HEK293T (cell line): ENCODE measurements at regions not wholly inside any gene's neighbourhood (a gene's known extent, or its start where the extent isn't known, plus 50 kb on each side); places are given as distances from the start of the nearest gene placed in this dataset.
"Not testable (repeated sequence)": the region's sequence is repeated elsewhere in the genome, so short reads cannot be mapped to it uniquely, and the experiment has no call there.

Experiments used
- CTCF ChIA-PET: fragments of 350-600 bp; formaldehyde crosslinking; extraction: SDS; loops from one replicate; lab custom pipeline; 2021; ENCODE audit warnings: antibody characterized with exemption, inconsistent platforms; lab: Yijun Ruan, JAX
- POLR2A ChIA-PET: fragments of 350-600 bp; formaldehyde crosslinking; extraction: SDS; loops from one replicate; lab custom pipeline; 2020; ENCODE audit warnings: antibody characterized with exemption, inconsistent platforms; lab: Yijun Ruan, JAX
- DNase-seq: peaks from one replicate; pipeline ENCODE4 v3.0.0; 2012; ENCODE audit warnings: mixed read lengths; ENCODE audit errors: extremely low spot score
- ARNT ChIP-seq: fragments of 450-650 bp; IDR thresholded peaks from 2 replicates; pipeline ENCODE4 v1.6.1; 2017; ENCODE audit warnings: mild to moderate bottlenecking
- BHLHE40 ChIP-seq: fragments of 450-650 bp; IDR thresholded peaks from 2 replicates; pipeline ENCODE4 v1.6.1; 2016; ENCODE audit warnings: mild to moderate bottlenecking, moderate library complexity, borderline replicate concordance
- CTBP1 ChIP-seq: fragments of 450-650 bp; IDR thresholded peaks from 2 replicates; pipeline ENCODE4 v1.6.1; 2016; ENCODE audit warnings: borderline replicate concordance
- ELF4 ChIP-seq: fragments of 450-650 bp; IDR thresholded peaks from 2 replicates; pipeline ENCODE4 v1.6.1; 2017; ENCODE audit warnings: antibody characterized with exemption
- FOXA1 ChIP-seq: fragments of 450-650 bp; IDR thresholded peaks from 2 replicates; pipeline ENCODE4 v1.6.1; 2016; ENCODE audit warnings: mild to moderate bottlenecking
- FOXK2 ChIP-seq: fragments of 450-650 bp; IDR thresholded peaks from 2 replicates; pipeline ENCODE4 v1.6.1; 2016; ENCODE audit warnings: mild to moderate bottlenecking
- FOXM1 ChIP-seq: fragments of 450-650 bp; IDR thresholded peaks from 2 replicates; pipeline ENCODE4 v1.6.1; 2017; ENCODE audit warnings: mild to moderate bottlenecking, borderline replicate concordance
- HDGF ChIP-seq: fragments of 450-650 bp; IDR thresholded peaks from 2 replicates; pipeline ENCODE4 v1.6.1; 2017; ENCODE audit warnings: antibody characterized with exemption, borderline replicate concordance
- L3MBTL2 ChIP-seq: fragments of 450-650 bp; conservative IDR thresholded peaks from 2 replicates; pipeline ENCODE4 v1.6.1; 2016; ENCODE audit warnings: mild to moderate bottlenecking
- LEF1 ChIP-seq: fragments of 450-650 bp; IDR thresholded peaks from 2 replicates; pipeline ENCODE4 v1.6.1; 2017; ENCODE audit warnings: mild to moderate bottlenecking, borderline replicate concordance
- NFRKB ChIP-seq: fragments of 450-650 bp; IDR thresholded peaks from 2 replicates; pipeline ENCODE4 v1.6.1; 2016; ENCODE audit warnings: mild to moderate bottlenecking, moderate library complexity
- SP1 ChIP-seq: fragments of 450-650 bp; IDR thresholded peaks from 2 replicates; pipeline ENCODE4 v1.6.1; 2017
- SUZ12 ChIP-seq: fragments of 450-650 bp; IDR thresholded peaks from 2 replicates; pipeline ENCODE4 v1.6.1; 2016; ENCODE audit warnings: mild to moderate bottlenecking
- TARDBP ChIP-seq: fragments of 450-650 bp; IDR thresholded peaks from 2 replicates; pipeline ENCODE4 v1.6.1; 2016
- ZNF384 ChIP-seq: fragments of 450-650 bp; IDR thresholded peaks from 2 replicates; pipeline ENCODE4 v1.6.1; 2016
- TF ChIP-seq, protein P1 (sequence below): fragments of 450-650 bp; IDR thresholded peaks from 2 replicates; pipeline ENCODE4 v1.6.1; 2016

DNA sequence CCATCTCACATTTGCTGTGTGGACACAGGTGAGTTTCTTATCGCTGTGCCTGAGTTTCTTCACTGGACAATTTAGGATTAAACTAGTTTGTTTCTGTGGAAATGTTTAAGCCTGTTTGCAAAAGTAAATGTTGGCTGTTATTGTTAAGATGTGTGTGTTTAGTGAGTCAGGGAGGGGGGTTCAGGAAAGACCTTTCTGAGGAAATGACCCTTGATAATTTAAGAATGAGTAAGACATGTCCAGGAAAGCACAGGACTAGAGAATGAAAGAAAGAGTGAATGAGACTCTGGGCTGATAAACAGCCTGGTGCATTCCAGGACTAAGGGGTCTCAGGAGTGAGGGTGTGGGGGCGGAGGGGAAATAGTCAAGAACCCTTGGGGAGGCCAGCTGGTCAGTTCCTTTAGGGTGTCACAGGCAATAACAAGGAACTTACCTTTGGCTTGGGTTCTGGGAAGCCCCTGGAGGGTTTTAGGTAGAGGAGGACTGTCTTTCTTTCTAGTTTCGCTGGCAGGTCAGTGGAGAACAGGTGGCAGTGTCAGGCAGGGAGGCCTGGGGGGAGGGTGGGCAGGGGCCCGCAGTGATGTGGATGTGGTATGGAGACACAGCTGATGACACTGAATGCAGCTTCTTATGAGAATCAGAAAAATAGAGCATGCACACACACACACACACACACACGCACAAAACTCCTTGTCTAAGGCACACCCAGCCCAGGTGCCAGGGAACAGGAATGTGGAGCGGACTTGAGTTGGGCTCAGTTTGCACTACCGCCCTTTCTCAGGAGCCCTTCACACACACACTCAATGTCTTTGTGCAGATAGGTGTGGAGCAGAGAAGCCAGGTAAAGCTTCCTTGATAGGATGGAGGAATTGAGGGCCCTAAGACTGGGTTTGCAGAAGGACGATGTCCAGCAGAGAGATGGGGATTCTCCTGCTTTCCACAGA lies 1005.5 kb downstream of the VRK1 start:
- ChIA-PET CTCF (no interaction called here), POLR2A (no interaction called here)
- no peak for DNase-seq
- no peak for TF ChIP-seq SUZ12
- TF ChIP-seq L3MBTL2 = no peak
- no peak for TF ChIP-seq CTBP1
- no peak for TF ChIP-seq TARDBP
- no peak for TF ChIP-seq ELF4
- TF ChIP-seq NFRKB = no peak
- no peak for TF ChIP-seq LEF1
- no peak for TF ChIP-seq HDGF
- TF ChIP-seq FOXK2 = no peak
- no peak for TF ChIP-seq ZNF384
- TF ChIP-seq BHLHE40 = no peak
- TF ChIP-seq, protein P1, sequence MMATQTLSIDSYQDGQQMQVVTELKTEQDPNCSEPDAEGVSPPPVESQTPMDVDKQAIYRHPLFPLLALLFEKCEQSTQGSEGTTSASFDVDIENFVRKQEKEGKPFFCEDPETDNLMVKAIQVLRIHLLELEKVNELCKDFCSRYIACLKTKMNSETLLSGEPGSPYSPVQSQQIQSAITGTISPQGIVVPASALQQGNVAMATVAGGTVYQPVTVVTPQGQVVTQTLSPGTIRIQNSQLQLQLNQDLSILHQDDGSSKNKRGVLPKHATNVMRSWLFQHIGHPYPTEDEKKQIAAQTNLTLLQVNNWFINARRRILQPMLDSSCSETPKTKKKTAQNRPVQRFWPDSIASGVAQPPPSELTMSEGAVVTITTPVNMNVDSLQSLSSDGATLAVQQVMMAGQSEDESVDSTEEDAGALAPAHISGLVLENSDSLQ = no peak

DNA sequence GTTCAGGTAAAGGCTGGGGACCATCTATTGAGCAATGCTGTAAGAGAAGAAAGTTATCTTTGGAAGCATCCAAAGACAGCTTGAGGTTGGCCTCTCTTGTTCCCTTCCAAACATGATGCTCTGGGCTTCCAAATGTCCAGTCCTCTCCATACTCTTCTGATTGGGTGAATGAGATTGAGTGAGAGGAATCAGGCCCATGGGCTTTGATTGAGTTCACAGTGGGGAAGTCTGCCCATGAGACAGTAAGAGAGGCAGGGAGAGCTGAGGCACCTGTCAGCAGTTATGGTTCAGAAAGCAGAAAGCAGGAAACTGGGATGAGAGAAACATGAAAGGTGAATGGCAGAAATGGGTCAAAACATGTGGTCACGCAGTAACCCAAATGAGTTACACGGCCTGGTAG lies 1006.9 kb downstream of the VRK1 start:
- ChIA-PET CTCF (no interaction called here), POLR2A (no interaction called here)
- TF ChIP-seq SP1 = no peak
- no peak for DNase-seq

DNA sequence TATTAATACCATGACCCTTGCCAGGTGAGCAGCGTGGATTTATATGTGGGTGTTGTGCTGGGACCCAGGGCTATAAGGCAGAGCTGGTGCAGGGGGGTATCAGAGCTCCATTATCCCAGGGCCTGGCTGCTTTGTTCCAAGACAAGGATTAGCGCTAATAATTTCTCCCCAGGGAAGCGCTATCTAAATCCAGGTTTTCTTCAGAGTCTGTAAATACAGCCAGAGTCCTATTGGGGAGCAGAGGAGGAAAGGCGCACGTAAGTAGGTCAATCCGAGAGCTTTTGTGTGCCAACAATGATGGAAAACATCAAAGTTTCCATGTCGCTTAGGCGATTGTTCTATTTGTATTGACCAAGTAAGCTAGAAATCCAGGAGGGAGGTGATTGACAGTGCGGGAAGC lies 1009.7 kb downstream of the VRK1 start:
- CTCF ChIA-PET = no interaction called here
- TF ChIP-seq, protein P1 = no peak
- TF ChIP-seq SUZ12 = no peak
- TF ChIP-seq HDGF = no peak
- TF ChIP-seq LEF1 = no peak
- no peak for TF ChIP-seq FOXK2
- no peak for TF ChIP-seq TARDBP
- no peak for TF ChIP-seq FOXM1
- TF ChIP-seq ELF4 = no peak
- TF ChIP-seq ARNT = no peak
- TF ChIP-seq CTBP1 = no peak
- TF ChIP-seq FOXA1 = no peak
- no peak for TF ChIP-seq BHLHE40
- no peak for TF ChIP-seq SP1
- no peak for TF ChIP-seq L3MBTL2
- TF ChIP-seq ZNF384 = no peak
- no peak for TF ChIP-seq NFRKB
- DNase-seq = no peak
- POLR2A ChIA-PET = no interaction called here

DNA sequence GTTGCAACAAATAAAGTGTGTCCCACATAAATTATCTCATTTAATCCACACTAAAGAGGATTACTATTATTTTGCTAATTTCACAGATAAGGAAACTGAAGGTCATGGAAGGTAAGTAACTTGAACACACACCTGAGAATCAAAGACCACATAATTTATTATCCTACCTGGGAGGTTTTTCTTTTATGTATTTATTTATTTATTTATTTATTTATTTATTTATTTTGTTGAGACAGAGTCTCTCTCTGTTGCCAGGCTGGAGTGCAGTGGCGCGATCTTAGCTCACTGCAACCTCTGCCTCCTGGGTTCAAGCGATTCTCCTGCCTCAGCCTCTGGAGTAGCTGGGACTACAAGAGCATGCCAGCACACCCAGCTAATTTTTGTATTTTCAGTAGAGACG lies 1011.4 kb downstream of the VRK1 start:
- DNase-seq, POLR2A ChIA-PET, CTCF ChIA-PET: not testable (repeated sequence)

DNA sequence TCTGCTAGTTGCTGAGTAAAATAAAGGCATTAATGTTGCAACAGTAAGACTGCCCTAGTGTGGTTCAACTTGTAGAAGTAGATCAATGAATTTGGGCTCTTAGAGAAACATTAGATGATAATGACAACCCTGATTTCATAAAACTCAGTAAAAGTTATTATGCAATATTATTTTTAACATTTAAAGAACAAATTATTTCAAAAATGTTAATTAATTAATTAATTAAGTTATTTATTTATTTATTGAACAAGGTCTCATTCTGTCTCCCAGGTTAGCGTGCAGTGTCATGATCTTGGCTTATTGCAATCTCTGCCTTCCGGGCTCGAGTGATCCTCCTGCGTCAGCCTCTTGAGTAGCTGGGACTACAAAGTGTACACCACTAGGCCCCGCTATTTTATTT lies 1016.4 kb downstream of the VRK1 start:
- TF ChIP-seq, protein P1 = no peak
- no peak for TF ChIP-seq BHLHE40
- TF ChIP-seq FOXM1 = no peak
- TF ChIP-seq NFRKB = no peak
- no peak for TF ChIP-seq SUZ12
- POLR2A ChIA-PET = no interaction called here
- CTCF ChIA-PET = no interaction called here
- DNase-seq = no peak

DNA sequence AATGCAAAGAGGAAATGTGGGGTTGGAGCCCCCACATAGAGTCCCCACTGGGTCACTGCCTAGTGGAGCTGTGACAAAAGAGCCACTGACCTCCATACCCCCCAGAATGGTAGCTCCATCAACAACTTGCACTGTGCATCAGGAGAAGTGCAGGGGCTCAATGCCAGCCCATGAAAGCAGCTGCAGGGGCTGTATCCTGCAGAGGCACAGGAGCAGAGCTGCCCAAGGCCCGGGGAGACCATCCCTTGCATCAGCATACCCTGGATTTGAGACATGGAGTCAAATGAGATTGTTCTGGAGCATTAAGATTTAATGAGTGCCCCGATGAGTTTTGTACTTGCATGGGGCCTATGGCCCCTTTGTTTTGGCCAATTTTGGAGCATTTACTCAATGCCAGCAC lies 1023.6 kb downstream of the VRK1 start:
- ChIA-PET CTCF (no interaction called here), POLR2A (no interaction called here)
- TF ChIP-seq ZNF384 = no peak
- no peak for TF ChIP-seq FOXA1
- no peak for TF ChIP-seq LEF1
- no peak for TF ChIP-seq SUZ12
- no peak for DNase-seq

DNA sequence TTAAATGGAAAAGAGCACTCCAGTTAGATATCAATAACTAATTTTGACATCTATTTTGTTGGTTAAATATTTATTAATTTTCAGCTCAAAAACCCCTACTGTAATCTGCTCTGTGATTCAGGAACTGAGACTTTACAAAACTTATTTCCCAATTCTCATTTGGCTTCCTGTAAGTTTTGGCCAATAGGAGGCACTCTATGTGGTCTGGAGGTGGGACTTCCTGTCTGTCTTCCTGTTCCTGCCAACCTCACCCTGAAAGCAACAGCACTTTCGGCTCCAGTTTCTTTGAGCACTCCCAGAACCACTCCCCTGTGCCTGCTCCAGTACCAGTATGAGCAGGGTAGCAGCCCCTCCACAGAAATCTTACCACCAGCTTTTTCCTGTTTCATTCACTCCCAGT lies 1027.0 kb downstream of the VRK1 start:
- POLR2A ChIA-PET = no interaction called here
- DNase-seq = no peak
- CTCF ChIA-PET = no interaction called here
- TF ChIP-seq SUZ12 (no peak), FOXM1 (no peak), LEF1 (no peak), FOXA1 (no peak), CTBP1 (no peak), FOXK2 (no peak), SP1 (no peak), TARDBP (no peak), ELF4 (no peak), ARNT (no peak), NFRKB (no peak), L3MBTL2 (no peak), HDGF (no peak), BHLHE40 (no peak), ZNF384 (no peak)
- TF ChIP-seq, protein P1 = no peak
